Activated naive CD8-positive, alpha-beta T cell treated with anti-CD3 and anti-CD28 coated beads, Interleukin-2, amount 10 ng/mL, durations not matched to agents 7 days and 5 days (primary cell): ENCODE measurements at regions not wholly inside any gene's neighbourhood (a gene's known extent, or its start where the extent isn't known, plus 50 kb on each side); places are given as distances from the start of the nearest gene placed in this dataset.

Experiments
- ATAC-seq: fragments of 150-1000 bp; cut with Tn5 transposase; one replicate; pipeline ENCODE4 v1.10.0; 2021; ENCODE audit warnings: low read depth, moderate library complexity
- POLR2A ChIA-PET: fragments of 350-600 bp; sonication (Branson Sonifier 250); formaldehyde crosslinking; loops from one replicate; lab custom pipeline; 2021; ENCODE audit warnings: antibody characterized with exemption; lab: Charles Lee
- DNase-seq: peaks from one replicate; pipeline ENCODE4 v3.0.0; 2021
- H3K27ac Mint-ChIP-seq: one replicate; pipeline ENCODE4 v1.8.0; 2022; ENCODE audit warnings: mild to moderate bottlenecking, mixed read lengths
- H3K27me3 Mint-ChIP-seq: one replicate; pipeline ENCODE4 v1.8.0; 2022; ENCODE audit warnings: mild to moderate bottlenecking, moderate library complexity, mixed read lengths
- H3K36me3 Mint-ChIP-seq: one replicate; pipeline ENCODE4 v1.8.0; 2021; ENCODE audit warnings: mild to moderate bottlenecking, mixed read lengths
- H3K4me1 Mint-ChIP-seq: one replicate; pipeline ENCODE4 v1.8.0; 2021; ENCODE audit warnings: mixed read lengths
- H3K4me3 Mint-ChIP-seq: one replicate; pipeline ENCODE4 v1.8.0; 2022; ENCODE audit warnings: mild to moderate bottlenecking, moderate library complexity, mixed read lengths
- H3K9me3 Mint-ChIP-seq: one replicate; pipeline ENCODE4 v1.8.0; 2021; ENCODE audit warnings: mixed read lengths

GRCh38 chr9:108156270-108156998 is 666.9 kb upstream of the KLF4 start:
- no peaks in the 10 kb centered on the region for H3K27me3 Mint-ChIP-seq
- no peaks in the 10 kb centered on the region for H3K4me1 Mint-ChIP-seq
- ATAC-seq = no peak
- H3K4me3 Mint-ChIP-seq = no peak overlapping the region
- DNase-seq = no peak
- H3K27ac Mint-ChIP-seq = no peak overlapping the region
- H3K9me3 Mint-ChIP-seq = no peaks in the 10 kb centered on the region
- no peaks in the 10 kb centered on the region for H3K36me3 Mint-ChIP-seq
- POLR2A ChIA-PET = no interaction called here

GRCh38 chr9:108153416-108153815 is 663.8 kb upstream of the KLF4 start:
- DNase-seq (no peak), ATAC-seq (no peak)
- POLR2A ChIA-PET = no interaction called here
- no peak overlapping the region for H3K4me3 Mint-ChIP-seq
- no peaks in the 10 kb centered on the region for H3K27me3 Mint-ChIP-seq
- no peaks in the 10 kb centered on the region for H3K9me3 Mint-ChIP-seq
- no peaks in the 10 kb centered on the region for H3K4me1 Mint-ChIP-seq
- H3K36me3 Mint-ChIP-seq = no peaks in the 10 kb centered on the region
- no peak overlapping the region for H3K27ac Mint-ChIP-seq

DNA sequence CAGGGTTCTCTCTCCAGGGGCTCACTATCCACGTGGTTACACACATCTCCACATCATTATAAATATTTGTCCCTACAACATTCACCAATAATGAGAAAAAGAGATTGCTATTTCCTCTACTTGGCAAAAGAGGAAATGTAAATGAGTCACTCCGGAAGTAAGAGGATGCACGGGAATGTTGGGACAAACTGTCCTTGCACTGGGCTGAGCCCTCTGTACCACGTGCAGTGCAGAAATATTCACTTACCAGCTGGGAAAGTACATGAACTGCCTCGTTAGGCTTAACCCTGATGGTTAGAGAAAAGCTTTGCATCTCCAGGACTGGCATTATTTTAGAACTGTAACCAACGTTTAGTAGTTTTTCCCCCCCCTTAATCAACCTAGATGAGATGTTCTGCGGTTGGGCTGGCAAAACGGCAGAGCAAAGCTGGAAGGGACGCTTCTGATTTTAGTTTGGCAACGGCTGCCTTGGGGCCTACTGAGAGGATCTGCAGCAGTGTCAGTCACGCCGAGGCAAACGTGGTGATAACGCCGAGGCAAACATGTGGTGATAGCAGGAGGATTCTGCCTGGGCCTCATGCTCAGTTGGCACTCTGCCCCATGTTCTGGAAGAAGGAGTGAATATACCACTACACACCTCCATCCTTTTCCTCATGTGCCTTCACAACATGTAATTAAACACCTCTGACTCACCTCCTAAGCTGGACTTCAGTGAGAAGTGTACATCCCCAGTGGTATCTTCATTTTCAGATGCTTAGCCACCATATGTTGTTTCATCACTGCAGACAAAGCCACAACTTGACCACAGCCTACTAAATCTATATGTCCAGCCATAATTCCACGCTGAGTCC is 661.4 kb upstream of the KLF4 start:
- H3K27me3 Mint-ChIP-seq = no peaks in the 10 kb centered on the region
- no peaks in the 10 kb centered on the region for H3K4me1 Mint-ChIP-seq
- H3K4me3 Mint-ChIP-seq = no peak overlapping the region
- no peaks in the 10 kb centered on the region for H3K36me3 Mint-ChIP-seq
- H3K9me3 Mint-ChIP-seq = no peaks in the 10 kb centered on the region
- H3K27ac Mint-ChIP-seq = no peak overlapping the region
- POLR2A ChIA-PET = no interaction called here
- ATAC-seq (no peak), DNase-seq (no peak)

- Mint-ChIP-seq H3K4me1 (no peaks in the 10 kb centered on the region), H3K27ac (no peak overlapping the region), H3K36me3 (no peaks in the 10 kb centered on the region), H3K27me3 (no peaks in the 10 kb centered on the region), H3K9me3 (no peaks in the 10 kb centered on the region), H3K4me3 (no peak overlapping the region)
- DNase-seq = no peak
- POLR2A ChIA-PET = no interaction called here
- no peak for ATAC-seq
Observed at GRCh38 chr9:108149326-108149725, 659.8 kb upstream of the KLF4 start.

- Mint-ChIP-seq H3K36me3 (no peaks in the 10 kb centered on the region), H3K27ac (no peak overlapping the region), H3K9me3 (peaks cover 2% of the 10 kb centered on the region), H3K4me3 (no peak overlapping the region), H3K4me1 (no peaks in the 10 kb centered on the region), H3K27me3 (no peaks in the 10 kb centered on the region)
- ATAC-seq (no peak), DNase-seq (no peak)
- POLR2A ChIA-PET = no interaction called here
Observed at GRCh38 chr9:108142504-108143201, 653.1 kb upstream of the KLF4 start.

- Mint-ChIP-seq H3K27ac (no peak overlapping the region), H3K4me1 (no peaks in the 10 kb centered on the region), H3K27me3 (no peaks in the 10 kb centered on the region), H3K4me3 (no peak overlapping the region), H3K36me3 (no peaks in the 10 kb centered on the region), H3K9me3 (peaks cover 3% of the 10 kb centered on the region)
- DNase-seq (no peak), ATAC-seq (no peak)
- POLR2A ChIA-PET = no interaction called here
Observed at GRCh38 chr9:108142142-108142503, 652.6 kb upstream of the KLF4 start.

- Mint-ChIP-seq H3K27me3 (no peaks in the 10 kb centered on the region), H3K4me1 (no peaks in the 10 kb centered on the region), H3K36me3 (no peaks in the 10 kb centered on the region), H3K4me3 (no peak overlapping the region), H3K27ac (no peak overlapping the region), H3K9me3 (peaks cover 3% of the 10 kb centered on the region)
- DNase-seq = no peak
- no peak for ATAC-seq
- POLR2A ChIA-PET = no interaction called here
Observed at GRCh38 chr9:108139900-108140299, 650.3 kb upstream of the KLF4 start.

DNA sequence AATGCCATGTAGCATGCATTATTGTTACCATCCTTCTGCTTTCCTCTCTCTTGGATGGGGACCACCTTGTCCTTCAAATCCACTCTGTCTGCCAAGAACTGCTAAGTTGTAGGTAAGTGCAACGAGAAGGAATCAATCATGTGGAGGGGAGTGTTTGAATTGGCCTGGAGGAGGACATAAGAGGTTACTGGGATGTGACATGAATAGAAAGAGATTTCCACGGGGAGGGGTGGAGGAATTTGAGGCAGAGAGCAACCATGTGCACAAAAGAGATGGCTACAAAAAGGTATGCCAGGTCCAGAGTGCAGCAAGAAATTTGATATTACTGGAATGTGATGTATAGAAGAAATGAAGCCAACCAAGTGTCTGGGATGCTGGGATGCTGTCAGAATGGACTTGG is 648.9 kb upstream of the KLF4 start:
- H3K4me1 Mint-ChIP-seq = no peaks in the 10 kb centered on the region
- no peaks in the 10 kb centered on the region for H3K36me3 Mint-ChIP-seq
- no peak overlapping the region for H3K4me3 Mint-ChIP-seq
- POLR2A ChIA-PET = no interaction called here
- H3K9me3 Mint-ChIP-seq = peaks cover 3% of the 10 kb centered on the region
- DNase-seq = no peak
- no peak overlapping the region for H3K27ac Mint-ChIP-seq
- no peaks in the 10 kb centered on the region for H3K27me3 Mint-ChIP-seq
- ATAC-seq = no peak

- H3K36me3 Mint-ChIP-seq = no peaks in the 10 kb centered on the region
- H3K4me3 Mint-ChIP-seq = no peak overlapping the region
- H3K27me3 Mint-ChIP-seq = no peaks in the 10 kb centered on the region
- peaks cover 3% of the 10 kb centered on the region for H3K9me3 Mint-ChIP-seq
- no peak overlapping the region for H3K27ac Mint-ChIP-seq
- POLR2A ChIA-PET = no interaction called here
- no peaks in the 10 kb centered on the region for H3K4me1 Mint-ChIP-seq
- ATAC-seq = no peak
- DNase-seq = no peak
Observed at GRCh38 chr9:108136656-108137055, 647.1 kb upstream of the KLF4 start.

GRCh38 chr9:108134486-108135128 is 645.0 kb upstream of the KLF4 start:
- H3K4me1 Mint-ChIP-seq = no peaks in the 10 kb centered on the region

DNA sequence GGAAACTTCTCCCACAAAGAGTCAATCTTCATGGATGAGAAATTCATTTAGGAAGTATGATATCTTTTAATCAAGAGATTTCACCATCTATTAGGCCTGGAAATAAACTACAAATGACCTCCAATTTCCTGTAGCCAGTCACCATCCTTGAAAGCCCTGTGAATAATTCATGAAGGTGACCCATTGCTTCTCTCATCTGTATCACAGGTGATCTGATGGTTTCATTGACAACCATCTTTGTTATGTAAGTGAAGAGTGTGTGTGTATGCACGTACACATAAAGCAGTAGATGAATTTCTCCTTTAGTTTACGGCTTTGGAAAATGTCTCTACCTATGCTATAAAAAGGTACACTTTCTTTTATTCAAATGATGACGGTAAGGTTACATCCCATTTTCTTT is 644.1 kb upstream of the KLF4 start:
- no peak for ATAC-seq
- POLR2A ChIA-PET = no interaction called here
- Mint-ChIP-seq H3K27me3 (no peaks in the 10 kb centered on the region), H3K4me1 (no peaks in the 10 kb centered on the region), H3K4me3 (no peak overlapping the region), H3K36me3 (no peaks in the 10 kb centered on the region), H3K9me3 (peaks cover 1% of the 10 kb centered on the region), H3K27ac (no peak overlapping the region)
- no peak for DNase-seq

More at GRCh38 chr9:108134486-108135128, 645.0 kb upstream of the KLF4 start:
- Mint-ChIP-seq H3K4me3 (no peak overlapping the region), H3K36me3 (no peaks in the 10 kb centered on the region), H3K27me3 (no peaks in the 10 kb centered on the region), H3K27ac (no peak overlapping the region), H3K9me3 (peaks cover 1% of the 10 kb centered on the region)
- POLR2A ChIA-PET = no interaction called here
- ATAC-seq (no peak), DNase-seq (no peak)

DNA sequence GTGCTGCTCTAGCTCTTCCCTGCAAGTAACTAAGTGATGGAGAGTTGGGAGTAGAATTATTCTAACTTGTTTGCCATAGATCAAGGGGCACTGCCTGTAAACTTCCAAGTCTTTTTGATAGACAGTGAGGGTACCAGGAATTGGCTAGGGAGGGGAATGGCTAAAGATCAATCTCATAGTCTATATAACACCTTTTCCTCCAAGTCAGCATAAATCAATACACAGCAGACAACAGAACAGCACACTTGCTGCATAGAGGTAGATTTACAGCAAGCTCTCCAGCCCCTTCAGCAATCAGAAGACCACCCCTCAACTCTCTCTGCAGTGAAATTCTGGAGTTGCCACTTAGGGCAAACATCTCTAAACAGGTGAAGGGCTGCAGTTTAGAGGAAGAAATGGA is 643.5 kb upstream of the KLF4 start:
- no peaks in the 10 kb centered on the region for H3K36me3 Mint-ChIP-seq
- H3K9me3 Mint-ChIP-seq = peaks cover 1% of the 10 kb centered on the region
- ATAC-seq = no peak
- H3K4me1 Mint-ChIP-seq = no peaks in the 10 kb centered on the region
- no peak overlapping the region for H3K27ac Mint-ChIP-seq
- H3K27me3 Mint-ChIP-seq = no peaks in the 10 kb centered on the region
- DNase-seq = no peak
- H3K4me3 Mint-ChIP-seq = no peak overlapping the region
- POLR2A ChIA-PET = no interaction called here

- POLR2A ChIA-PET = no interaction called here
- no peak overlapping the region for H3K4me3 Mint-ChIP-seq
- DNase-seq (no peak), ATAC-seq (no peak)
- no peaks in the 10 kb centered on the region for H3K36me3 Mint-ChIP-seq
- H3K9me3 Mint-ChIP-seq = no peaks in the 10 kb centered on the region
- no peaks in the 10 kb centered on the region for H3K4me1 Mint-ChIP-seq
- no peaks in the 10 kb centered on the region for H3K27me3 Mint-ChIP-seq
- H3K27ac Mint-ChIP-seq = no peak overlapping the region
Observed at GRCh38 chr9:108130905-108131304, 641.3 kb upstream of the KLF4 start.
